ENCODE measurements at regions not wholly inside any gene's neighbourhood (a gene's known extent, or its start where the extent isn't known, plus 50 kb on each side); places are given as distances from the start of the nearest gene placed in this dataset.

- no peak overlapping the region for H3K4me3 ChIP-seq (ENCODE audit: low read depth, low read length)
- DNase-seq (ENCODE audit: low read depth), result no peak
- TF ChIP-seq, protein P1, sequence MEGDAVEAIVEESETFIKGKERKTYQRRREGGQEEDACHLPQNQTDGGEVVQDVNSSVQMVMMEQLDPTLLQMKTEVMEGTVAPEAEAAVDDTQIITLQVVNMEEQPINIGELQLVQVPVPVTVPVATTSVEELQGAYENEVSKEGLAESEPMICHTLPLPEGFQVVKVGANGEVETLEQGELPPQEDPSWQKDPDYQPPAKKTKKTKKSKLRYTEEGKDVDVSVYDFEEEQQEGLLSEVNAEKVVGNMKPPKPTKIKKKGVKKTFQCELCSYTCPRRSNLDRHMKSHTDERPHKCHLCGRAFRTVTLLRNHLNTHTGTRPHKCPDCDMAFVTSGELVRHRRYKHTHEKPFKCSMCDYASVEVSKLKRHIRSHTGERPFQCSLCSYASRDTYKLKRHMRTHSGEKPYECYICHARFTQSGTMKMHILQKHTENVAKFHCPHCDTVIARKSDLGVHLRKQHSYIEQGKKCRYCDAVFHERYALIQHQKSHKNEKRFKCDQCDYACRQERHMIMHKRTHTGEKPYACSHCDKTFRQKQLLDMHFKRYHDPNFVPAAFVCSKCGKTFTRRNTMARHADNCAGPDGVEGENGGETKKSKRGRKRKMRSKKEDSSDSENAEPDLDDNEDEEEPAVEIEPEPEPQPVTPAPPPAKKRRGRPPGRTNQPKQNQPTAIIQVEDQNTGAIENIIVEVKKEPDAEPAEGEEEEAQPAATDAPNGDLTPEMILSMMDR (conservative IDR thresholded peaks at IDR 0.05; ENCODE audit: low read depth, low read length), result no peak
Measured at GRCh38 chr2:3126911-3127621, 250.6 kb downstream of the EIPR1 start.

DNA sequence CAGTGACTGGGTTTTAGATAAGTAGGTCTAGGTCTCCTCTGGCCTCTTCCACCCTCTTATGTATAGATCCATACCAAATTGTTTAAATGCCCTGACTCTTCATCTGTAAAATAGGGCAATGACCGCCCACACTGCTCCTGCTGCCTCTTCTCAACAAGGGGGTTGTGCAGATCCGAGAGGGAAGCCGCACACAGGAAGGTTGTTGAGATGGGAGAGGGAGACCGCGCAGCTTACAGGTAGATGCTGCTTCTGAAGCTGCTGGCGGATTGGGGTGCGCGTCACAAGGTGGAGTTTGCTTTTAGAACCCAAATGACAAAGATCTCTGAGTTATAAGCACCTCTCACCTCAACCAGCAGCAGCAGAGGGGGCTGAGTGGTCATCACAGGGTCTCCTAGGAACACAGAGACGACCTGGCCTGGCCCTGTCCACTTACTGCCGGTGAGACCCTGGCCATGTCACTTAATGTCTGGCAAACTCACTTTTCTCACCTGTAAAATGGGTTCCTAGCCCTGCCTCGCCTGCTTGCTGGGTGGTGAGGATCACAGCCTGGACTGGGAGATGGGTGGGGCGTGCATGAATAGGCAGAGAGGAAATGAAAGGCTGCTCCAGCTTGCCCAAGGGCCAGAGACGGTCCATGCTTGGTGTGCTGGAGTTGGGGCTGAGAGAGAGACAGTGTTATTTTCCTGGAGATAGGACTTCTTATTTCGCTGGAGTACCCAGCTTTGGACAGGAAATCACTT lies 251.3 kb downstream of the EIPR1 start:
- no peak overlapping the region for H3K4me3 ChIP-seq (ENCODE audit: low read depth, low read length)
- no peak for DNase-seq (ENCODE audit: low read depth)
- TF ChIP-seq, protein P1 (conservative IDR thresholded peaks at IDR 0.05; ENCODE audit: low read depth, low read length), result no peak

DNA sequence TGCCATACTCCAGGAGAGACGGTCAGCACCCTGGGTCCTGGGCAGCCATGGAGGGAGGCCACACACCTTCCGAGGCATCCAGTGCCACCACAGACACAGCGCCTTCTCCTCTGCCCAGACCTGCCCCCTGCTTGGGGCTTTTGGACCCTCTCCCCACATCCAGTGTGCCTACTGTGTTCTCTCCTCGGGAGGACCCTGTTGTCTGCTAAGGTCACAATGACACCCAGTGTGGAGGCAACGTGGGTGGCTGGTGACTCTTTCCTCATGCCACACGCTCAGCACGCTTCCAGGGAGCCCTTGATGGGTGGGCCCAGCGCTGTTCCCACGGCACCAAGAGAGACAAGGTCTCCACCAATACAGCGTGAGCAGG lies 251.9 kb downstream of the EIPR1 start:
- no peak overlapping the region for H3K4me3 ChIP-seq (ENCODE audit: low read depth, low read length)
- TF ChIP-seq, protein P1 (conservative IDR thresholded peaks at IDR 0.05; ENCODE audit: low read depth, low read length), result no peak
- DNase-seq (ENCODE audit: low read depth), result no peak

DNA sequence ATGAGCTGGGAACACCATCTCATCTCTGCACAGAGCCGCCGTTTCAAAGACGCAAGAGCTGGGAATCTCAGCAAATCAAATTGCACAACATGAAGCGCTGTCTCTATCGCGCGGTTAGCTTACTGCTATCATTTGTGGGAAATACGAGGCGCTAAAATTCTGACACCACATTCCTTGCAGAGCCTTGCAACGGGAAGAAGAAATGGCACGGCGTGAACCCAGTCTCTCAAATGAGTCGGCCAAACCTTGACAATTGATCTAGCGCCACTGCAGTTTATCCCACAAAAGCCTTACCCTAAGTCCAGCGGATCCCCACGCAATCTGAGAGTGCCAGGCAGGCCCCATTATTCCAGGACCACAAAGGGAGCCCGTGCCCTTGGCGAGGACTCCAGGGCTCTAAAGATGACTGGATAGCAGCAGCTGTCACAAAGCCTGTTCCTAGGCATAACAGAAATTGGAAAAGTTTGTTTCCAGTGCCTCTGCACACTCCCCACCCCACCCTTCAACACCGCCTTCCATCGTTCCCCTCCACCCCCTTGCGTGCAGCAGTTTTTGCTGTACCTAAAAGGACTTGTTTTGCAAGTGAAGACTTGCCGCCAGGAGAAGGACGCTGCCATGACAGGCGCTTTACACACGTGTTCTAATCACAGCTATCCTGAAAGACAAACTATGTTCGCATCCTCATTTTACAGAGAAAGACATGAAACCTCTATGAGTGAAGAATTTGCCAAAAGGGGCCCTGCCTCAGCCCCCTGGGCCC lies 252.4 kb downstream of the EIPR1 start:
- TF ChIP-seq, protein P1 (conservative IDR thresholded peaks at IDR 0.05; ENCODE audit: low read depth, low read length), result no peak
- DNase-seq (ENCODE audit: low read depth), result no peak
- no peak overlapping the region for H3K4me3 ChIP-seq (ENCODE audit: low read depth, low read length)

DNA sequence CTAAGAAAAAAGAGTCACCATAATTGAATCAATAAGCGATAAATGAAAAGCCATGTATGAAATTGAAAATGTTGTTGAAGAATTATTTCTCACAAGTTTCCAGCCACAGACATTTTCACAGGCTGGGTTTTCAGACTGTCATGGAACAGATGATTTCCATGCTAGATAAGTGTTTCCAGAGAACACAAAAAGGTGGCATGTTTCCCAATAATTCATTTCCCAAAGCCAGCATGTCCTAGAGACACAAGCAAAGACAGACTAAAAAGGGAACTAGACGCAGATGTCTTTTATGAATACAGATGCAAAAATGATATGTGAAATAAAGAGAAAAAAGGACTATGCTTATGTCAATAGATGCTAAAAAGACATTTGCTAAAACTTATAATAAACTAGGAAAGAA lies 255.1 kb downstream of the EIPR1 start:
- TF ChIP-seq, protein P1 (conservative IDR thresholded peaks at IDR 0.05; ENCODE audit: low read depth, low read length), result no peak
- H3K4me3 ChIP-seq (ENCODE audit: low read depth, low read length), result no peak overlapping the region
- no peak for DNase-seq (ENCODE audit: low read depth)

DNA sequence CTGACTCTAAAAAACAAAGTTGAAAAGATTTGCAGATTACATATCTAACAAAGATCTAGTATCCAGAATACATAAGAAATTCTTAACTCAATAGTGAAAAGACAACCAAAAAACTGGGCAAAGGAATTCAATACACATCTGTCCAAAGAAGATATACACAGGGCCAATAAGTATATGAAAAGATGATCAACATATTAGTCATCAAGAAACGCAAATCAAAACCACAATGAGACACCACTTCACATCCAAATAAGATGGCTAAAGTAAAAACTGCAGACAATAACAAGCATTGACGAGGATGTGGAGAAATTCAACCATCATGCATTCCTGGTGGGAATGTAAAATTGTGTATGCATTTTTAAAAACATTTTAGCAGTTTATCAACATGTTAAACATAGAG lies 256.0 kb downstream of the EIPR1 start:
- TF ChIP-seq, protein P1 (conservative IDR thresholded peaks at IDR 0.05; ENCODE audit: low read depth, low read length), result no peak
- no peak for DNase-seq (ENCODE audit: low read depth)
- no peak overlapping the region for H3K4me3 ChIP-seq (ENCODE audit: low read depth, low read length)

All from choroid plexus epithelial cell (primary cell).